ENCODE measurements at regions not wholly inside any gene's neighbourhood (a gene's known extent, or its start where the extent isn't known, plus 50 kb on each side); places are given as distances from the start of the nearest gene placed in this dataset.

GRCh38 chr10:83037653-83038052, 1101.7 kb upstream of the GHITM start:
- H3K9me3 ChIP-seq: no peaks in the 10 kb centered on the region
- no peaks in the 10 kb centered on the region for H3K36me3 ChIP-seq
- TF ChIP-seq CTCF (IDR thresholded peaks at IDR 0.05) (no peak), POLR2A (IDR thresholded peaks at IDR 0.05) (no peak)
- 72 to 83% methylated on average over 2 of the region's 2 CpGs for WGBS, 2 donors
- H3K4me1 ChIP-seq: no peaks in the 10 kb centered on the region
- H3K27ac ChIP-seq: no peak overlapping the region
- H3K4me3 ChIP-seq (replicated peaks in 1 of 3): no peak overlapping the region
- H3K27me3 ChIP-seq: no peaks in the 10 kb centered on the region
- no peak for DNase-seq
- intact Hi-C loops (cut with DNase I): no loop called here

- no peaks in the 10 kb centered on the region for H3K27me3 ChIP-seq
- TF ChIP-seq POLR2A (IDR thresholded peaks at IDR 0.05) (no peak), CTCF (IDR thresholded peaks at IDR 0.05) (no peak)
- 69 to 78% methylated on average over 2 of the region's 2 CpGs for WGBS, 2 donors
These were observed 1100.7 kb upstream of the GHITM start for GRCh38 chr10:83038631-83039030.

GRCh38 chr10:83045731-83046130, 1093.6 kb upstream of the GHITM start:
- no peak overlapping the region for H3K27ac ChIP-seq
- no peaks in the 10 kb centered on the region for H3K4me1 ChIP-seq
- no peak overlapping the region for H3K4me3 ChIP-seq (replicated peaks in 1 of 3)
- DNase-seq: no peak
- no peaks in the 10 kb centered on the region for H3K27me3 ChIP-seq
- intact Hi-C loops (cut with DNase I): no loop called here
- no peaks in the 10 kb centered on the region for H3K9me3 ChIP-seq
- H3K36me3 ChIP-seq: no peaks in the 10 kb centered on the region
- 76 to 90% methylated on average over 4 of the region's 4 CpGs for WGBS, 2 donors
- TF ChIP-seq POLR2A (IDR thresholded peaks at IDR 0.05) (no peak), CTCF (IDR thresholded peaks at IDR 0.05) (no peak)

More at GRCh38 chr10:83038631-83039030, 1100.7 kb upstream of the GHITM start:
- H3K27ac ChIP-seq: no peak overlapping the region
- H3K36me3 ChIP-seq: no peaks in the 10 kb centered on the region
- no peaks in the 10 kb centered on the region for H3K9me3 ChIP-seq
- H3K4me3 ChIP-seq (replicated peaks in 1 of 3): no peak overlapping the region
- intact Hi-C loops (cut with DNase I): no loop called here
- no peaks in the 10 kb centered on the region for H3K4me1 ChIP-seq
- no peak for DNase-seq

- Histone ChIP-seq H3K9me3 (no peaks in the 10 kb centered on the region), H3K36me3 (no peaks in the 10 kb centered on the region), H3K27me3 (no peaks in the 10 kb centered on the region), H3K27ac (no peak overlapping the region), H3K4me1 (no peaks in the 10 kb centered on the region), H3K4me3 (replicated peaks in 1 of 3) (no peak overlapping the region)
- TF ChIP-seq POLR2A (IDR thresholded peaks at IDR 0.05) (no peak), CTCF (IDR thresholded peaks at IDR 0.05) (no peak)
- intact Hi-C loops (cut with DNase I): no loop called here
- 69 to 74% methylated on average over 3 of the region's 3 CpGs for WGBS, 2 donors
- no peak for DNase-seq
These were observed 1088.5 kb upstream of the GHITM start for GRCh38 chr10:83050815-83051214.

- TF ChIP-seq POLR2A (IDR thresholded peaks at IDR 0.05) (no peak), CTCF (IDR thresholded peaks at IDR 0.05) (no peak)
- Histone ChIP-seq H3K27ac (no peak overlapping the region), H3K4me1 (no peaks in the 10 kb centered on the region), H3K36me3 (no peaks in the 10 kb centered on the region), H3K4me3 (replicated peaks in 1 of 3) (no peak overlapping the region), H3K27me3 (no peaks in the 10 kb centered on the region), H3K9me3 (no peaks in the 10 kb centered on the region)
- intact Hi-C loops (cut with DNase I): no loop called here
- WGBS, 2 donors: 87 to 90% methylated on average over 2 of the region's 2 CpGs
- no peak for DNase-seq
These were observed 1076.4 kb upstream of the GHITM start for GRCh38 chr10:83062871-83063270.

Measured in thyroid gland (tissue), 4 donors.